Testis (tissue), 2 donors: ENCODE measurements at regions not wholly inside any gene's neighbourhood (a gene's known extent, or its start where the extent isn't known, plus 50 kb on each side); places are given as distances from the start of the nearest gene placed in this dataset.

Experiments used
- CTCF ChIP-seq, 3 experiments: fragments of 450-650 bp in 2 of 3; fragments of 200-600 bp in 1 of 3; sonication (generic) in 1 of 3; IDR thresholded peaks; one replicate each; pipeline ENCODE4 v1.5.1; 2016 to 2019; ENCODE audit warnings: antibody characterized with exemption in 3 of 3, mild to moderate bottlenecking in 2 of 3, moderate library complexity in 1 of 3
- POLR2A ChIP-seq: fragments of 450-650 bp; IDR thresholded peaks from one replicate; pipeline ENCODE4 v1.6.1; 2017; ENCODE audit warnings: antibody characterized with exemption, mild to moderate bottlenecking, moderate library complexity

- TF ChIP-seq CTCF (IDR thresholded peaks at IDR 0.05) (no peak), POLR2A (no peak)
Observed at GRCh38 chr1:218748071-218748470, 402.9 kb downstream of the TGFB2 start.
